Left lung (tissue), 4 donors: ENCODE measurements at regions not wholly inside any gene's neighbourhood (a gene's known extent, or its start where the extent isn't known, plus 50 kb on each side); places are given as distances from the start of the nearest gene placed in this dataset.
A peak's percentile ranks its signal among the peaks of the same experiment; 100 is the strongest.

Experiments
- ATAC-seq: fragments of 200-7000 bp; cut with Tn5 transposase; one replicate; pipeline ENCODE4 v1.9.1; 2020; ENCODE audit warnings: moderate library complexity
- DNase-seq, 4 donors: peaks; one replicate each; pipeline ENCODE4 v3.0.0-alpha.2; 2013 to 2020
- H3K27ac ChIP-seq, 2 donors: fragments of 200-600 bp; sonication (generic) in 1 of 2; one replicate each; pipeline versions ENCODE4 v1.5.0 to v1.8.0; 2020 to 2021
- H3K27me3 ChIP-seq, 2 donors: fragments of 200-600 bp; sonication (generic) in 1 of 2; one replicate each; pipeline versions ENCODE4 v1.5.0 to v1.8.0; 2020 to 2021
- H3K36me3 ChIP-seq, 2 donors: fragments of 200-600 bp; sonication (generic) in 1 of 2; one replicate each; pipeline versions ENCODE4 v1.5.0 to v1.8.0; 2020 to 2021
- H3K4me1 ChIP-seq, 2 donors: fragments of 200-600 bp; one replicate each; pipeline ENCODE4 v1.8.0; 2021
- H3K4me3 ChIP-seq, 2 donors: fragments of 200-600 bp; sonication (generic) in 1 of 2; one replicate each; pipeline versions ENCODE4 v1.5.0 to v1.8.0; 2020 to 2021; ENCODE audit warnings: mild to moderate bottlenecking in 1 of 2
- H3K9me3 ChIP-seq, 2 donors: fragments of 200-600 bp; sonication (generic) in 1 of 2; one replicate each; pipeline versions ENCODE4 v1.5.0 to v1.8.0; 2020 to 2021
- CTCF ChIP-seq, 2 donors: fragments of 200-600 bp; sonication (generic) in 1 of 2; IDR thresholded peaks; one replicate each; pipeline versions ENCODE4 v1.5.0 to v1.8.0; 2021; ENCODE audit warnings: antibody characterized with exemption in 2 of 2
- intact Hi-C, 2 donors: fragments of 100-400 bp; cut with DNase I; formaldehyde crosslinking; loops; one replicate each; pipeline versions ENCODE4 v1.11.2 to v1.14.2; 2022
- donor health status: DM: no; HTN: yes; CAD: no.
- donor health status: DM: no; HTN: no; CAD: no.

GRCh38 chr2:61774351-61774750 lies 79.5 kb downstream of the FAM161A start:
- Histone ChIP-seq H3K27me3 (no peaks in the 10 kb centered on the region), H3K36me3 (no peaks in the 10 kb centered on the region), H3K4me1 (no peaks in the 10 kb centered on the region), H3K4me3 (no peak overlapping the region), H3K27ac (no peak overlapping the region), H3K9me3 (no peaks in the 10 kb centered on the region)
- ATAC-seq: no peak
- no peak for TF ChIP-seq CTCF (IDR thresholded peaks at IDR 0.05)
- no peak for DNase-seq
- intact Hi-C loops: no loop called here

GRCh38 chr2:61771904-61772845 lies 81.7 kb downstream of the FAM161A start:
- H3K27me3 ChIP-seq: no peaks in the 10 kb centered on the region
- no peaks in the 10 kb centered on the region for H3K9me3 ChIP-seq
- no peak overlapping the region for H3K4me3 ChIP-seq
- no peak for DNase-seq
- no peaks in the 10 kb centered on the region for H3K4me1 ChIP-seq
- no peaks in the 10 kb centered on the region for H3K36me3 ChIP-seq
- ATAC-seq: no peak
- intact Hi-C loops: no loop called here
- TF ChIP-seq CTCF (IDR thresholded peaks at IDR 0.05): no peak
- H3K27ac ChIP-seq: no peak overlapping the region

GRCh38 chr2:61770746-61771145 lies 83.1 kb downstream of the FAM161A start:
- TF ChIP-seq CTCF (IDR thresholded peaks at IDR 0.05): no peak

GRCh38 chr2:61770298-61770697 lies 83.6 kb downstream of the FAM161A start:
- peaks cover 0 to 1% of the 10 kb centered on the region in 2 donors for H3K9me3 ChIP-seq
- intact Hi-C loops: no loop called here
- DNase-seq (no peak), ATAC-seq (no peak)
- TF ChIP-seq CTCF (IDR thresholded peaks at IDR 0.05): no peak
- no peaks in the 10 kb centered on the region for H3K36me3 ChIP-seq
- no peak overlapping the region for H3K4me3 ChIP-seq
- H3K27ac ChIP-seq: no peak overlapping the region
- H3K4me1 ChIP-seq: no peaks in the 10 kb centered on the region
- H3K27me3 ChIP-seq: no peaks in the 10 kb centered on the region

More at GRCh38 chr2:61770746-61771145, 83.1 kb downstream of the FAM161A start:
- H3K4me1 ChIP-seq: no peaks in the 10 kb centered on the region
- ATAC-seq (peak; percentile 52), DNase-seq (no peak)
- H3K4me3 ChIP-seq: no peak overlapping the region
- intact Hi-C loops: no loop called here
- no peak overlapping the region for H3K27ac ChIP-seq
- no peaks in the 10 kb centered on the region for H3K27me3 ChIP-seq
- no peaks in the 10 kb centered on the region for H3K9me3 ChIP-seq
- H3K36me3 ChIP-seq: no peaks in the 10 kb centered on the region

GRCh38 chr2:61769093-61769675 lies 84.7 kb downstream of the FAM161A start:
- intact Hi-C loops: no loop called here
- Histone ChIP-seq H3K4me1 (no peaks in the 10 kb centered on the region), H3K9me3 (peaks cover 0 to 10% of the 10 kb centered on the region in 2 donors), H3K27me3 (no peaks in the 10 kb centered on the region), H3K4me3 (no peak overlapping the region), H3K36me3 (no peaks in the 10 kb centered on the region), H3K27ac (no peak overlapping the region)
- DNase-seq (no peak), ATAC-seq (no peak)
- no peak for TF ChIP-seq CTCF (IDR thresholded peaks at IDR 0.05)
